ENCODE measurements at regions not wholly inside any gene's neighbourhood (a gene's known extent, or its start where the extent isn't known, plus 50 kb on each side); places are given as distances from the start of the nearest gene placed in this dataset.

- ATAC-seq (ENCODE audit: low read depth) (no peak), DNase-seq (no peak)
- intact Hi-C loops (cut with micrococcal nuclease): no loop called here
- no peaks in the 10 kb centered on the region for H4K20me1 ChIP-seq (ENCODE audit: control insufficient read depth, insufficient read depth, low read length, poor library complexity, severe bottlenecking)
- POLR2A ChIA-PET: no interaction called here
- WGBS (ENCODE audit: insufficient coverage): no CpG with 5 or more reads among the region's 1 CpG
- CTCF ChIA-PET: no interaction called here
- H3K27ac Mint-ChIP-seq: no peak overlapping the region
- no peak overlapping the region for H3K4me2 ChIP-seq (replicated peaks; ENCODE audit: low read depth, low read length, poor library complexity, severe bottlenecking)
- H3K4me1 ChIP-seq (ENCODE audit: control insufficient read depth in 2 of 2, insufficient read depth in 2 of 2, low read length in 2 of 2): no peaks in the 10 kb centered on the region
- no peak overlapping the region for H3K4me3 Mint-ChIP-seq
- H3K4me1 Mint-ChIP-seq: no peaks in the 10 kb centered on the region
- H3K27me3 Mint-ChIP-seq: no peaks in the 10 kb centered on the region
- no peak overlapping the region for H3K4me3 ChIP-seq (ENCODE audit: control extremely low read depth in 1 of 5, extremely low read depth in 1 of 5, insufficient read depth in 1 of 5, low read depth in 2 of 5, low read length in 4 of 5)
- H3K9me3 Mint-ChIP-seq (ENCODE audit: insufficient read depth): no peaks in the 10 kb centered on the region
- no peaks in the 10 kb centered on the region for H3K36me3 ChIP-seq (replicated peaks in 1 of 2; ENCODE audit: control extremely low read depth in 1 of 2, control insufficient read depth in 1 of 2, extremely low read depth in 1 of 2, insufficient read depth in 2 of 2, low read length in 1 of 2)
- no peak overlapping the region for H3K9ac ChIP-seq (ENCODE audit: low read length)
- H2AFZ ChIP-seq (ENCODE audit: insufficient read depth, low read depth, low read length, poor library complexity, severe bottlenecking): no peak overlapping the region
- H3K27me3 ChIP-seq (replicated peaks in 1 of 4; ENCODE audit: control extremely low read depth in 1 of 4, control insufficient read depth in 3 of 4, insufficient read depth in 4 of 4, low read length in 3 of 4): no peaks in the 10 kb centered on the region
- peaks cover 0 to 3% (median 0%) of the 10 kb centered on the region in 3 donors for H3K9me3 ChIP-seq (ENCODE audit: control extremely low read depth in 1 of 3, control insufficient read depth in 2 of 3, insufficient read depth in 1 of 3, low read length in 2 of 3)
- no peak overlapping the region for H3K27ac ChIP-seq (ENCODE audit: low read length in 2 of 2)
- no peak for TF ChIP-seq CTCF (IDR thresholded peaks at IDR 0.05)
- no peak for TF ChIP-seq EZH2 (IDR thresholded peaks at IDR 0.05; ENCODE audit: borderline replicate concordance, insufficient read depth, low read depth, low read length, poor library complexity, severe bottlenecking)
- H3K79me2 ChIP-seq (ENCODE audit: control insufficient read depth, insufficient read depth, low read length): no peaks in the 10 kb centered on the region
These were observed 209.6 kb downstream of the TFAP2B start for GRCh38 chr6:51028276-51028675.

- ChIA-PET POLR2A (no interaction called here), CTCF (no interaction called here)
- no peak for ATAC-seq (ENCODE audit: low read depth)
- Histone ChIP-seq H2AFZ (ENCODE audit: insufficient read depth, low read depth, low read length, poor library complexity, severe bottlenecking) (no peak overlapping the region), H3K9ac (ENCODE audit: low read length) (no peak overlapping the region), H4K20me1 (ENCODE audit: control insufficient read depth, insufficient read depth, low read length, poor library complexity, severe bottlenecking) (no peaks in the 10 kb centered on the region), H3K27me3 (replicated peaks in 1 of 4; ENCODE audit: control extremely low read depth in 1 of 4, control insufficient read depth in 3 of 4, insufficient read depth in 4 of 4, low read length in 3 of 4) (no peaks in the 10 kb centered on the region), H3K4me2 (replicated peaks; ENCODE audit: low read depth, low read length, poor library complexity, severe bottlenecking) (no peak overlapping the region), H3K36me3 (replicated peaks in 1 of 2; ENCODE audit: control extremely low read depth in 1 of 2, control insufficient read depth in 1 of 2, extremely low read depth in 1 of 2, insufficient read depth in 2 of 2, low read length in 1 of 2) (no peaks in the 10 kb centered on the region), H3K79me2 (ENCODE audit: control insufficient read depth, insufficient read depth, low read length) (no peaks in the 10 kb centered on the region), H3K4me3 (ENCODE audit: control extremely low read depth in 1 of 5, extremely low read depth in 1 of 5, insufficient read depth in 1 of 5, low read depth in 2 of 5, low read length in 4 of 5) (no peak overlapping the region), H3K4me1 (ENCODE audit: control insufficient read depth in 2 of 2, insufficient read depth in 2 of 2, low read length in 2 of 2) (no peaks in the 10 kb centered on the region), H3K9me3 (ENCODE audit: control extremely low read depth in 1 of 3, control insufficient read depth in 2 of 3, insufficient read depth in 1 of 3, low read length in 2 of 3) (peaks cover 0 to 3% (median 0%) of the 10 kb centered on the region in 3 donors), H3K27ac (ENCODE audit: low read length in 2 of 2) (no peak overlapping the region)
- H3K4me3 Mint-ChIP-seq: no peak overlapping the region
- H3K9me3 Mint-ChIP-seq (ENCODE audit: insufficient read depth): no peaks in the 10 kb centered on the region
- intact Hi-C loops (cut with micrococcal nuclease): no loop called here
- DNase-seq: no peak
- H3K4me1 Mint-ChIP-seq: no peaks in the 10 kb centered on the region
- TF ChIP-seq EZH2 (IDR thresholded peaks at IDR 0.05; ENCODE audit: borderline replicate concordance, insufficient read depth, low read depth, low read length, poor library complexity, severe bottlenecking) (no peak), CTCF (IDR thresholded peaks at IDR 0.05) (no peak)
- no CpG with 5 or more reads among the region's 1 CpG for WGBS (ENCODE audit: insufficient coverage)
- H3K27ac Mint-ChIP-seq: no peak overlapping the region
- no peaks in the 10 kb centered on the region for H3K27me3 Mint-ChIP-seq
These were observed 210.9 kb downstream of the TFAP2B start for GRCh38 chr6:51029561-51029960.

Data from B cell (primary cell).